ENCODE measurements at regions not wholly inside any gene's neighbourhood (a gene's known extent, or its start where the extent isn't known, plus 50 kb on each side); places are given as distances from the start of the nearest gene placed in this dataset.

- TF ChIP-seq, protein P1, sequence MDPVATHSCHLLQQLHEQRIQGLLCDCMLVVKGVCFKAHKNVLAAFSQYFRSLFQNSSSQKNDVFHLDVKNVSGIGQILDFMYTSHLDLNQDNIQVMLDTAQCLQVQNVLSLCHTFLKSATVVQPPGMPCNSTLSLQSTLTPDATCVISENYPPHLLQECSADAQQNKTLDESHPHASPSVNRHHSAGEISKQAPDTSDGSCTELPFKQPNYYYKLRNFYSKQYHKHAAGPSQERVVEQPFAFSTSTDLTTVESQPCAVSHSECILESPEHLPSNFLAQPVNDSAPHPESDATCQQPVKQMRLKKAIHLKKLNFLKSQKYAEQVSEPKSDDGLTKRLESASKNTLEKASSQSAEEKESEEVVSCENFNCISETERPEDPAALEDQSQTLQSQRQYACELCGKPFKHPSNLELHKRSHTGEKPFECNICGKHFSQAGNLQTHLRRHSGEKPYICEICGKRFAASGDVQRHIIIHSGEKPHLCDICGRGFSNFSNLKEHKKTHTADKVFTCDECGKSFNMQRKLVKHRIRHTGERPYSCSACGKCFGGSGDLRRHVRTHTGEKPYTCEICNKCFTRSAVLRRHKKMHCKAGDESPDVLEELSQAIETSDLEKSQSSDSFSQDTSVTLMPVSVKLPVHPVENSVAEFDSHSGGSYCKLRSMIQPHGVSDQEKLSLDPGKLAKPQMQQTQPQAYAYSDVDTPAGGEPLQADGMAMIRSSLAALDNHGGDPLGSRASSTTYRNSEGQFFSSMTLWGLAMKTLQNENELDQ (tag by site-specific recombination; IDR thresholded peaks at IDR 0.05; ENCODE audit: low read depth): no peak
- TF ChIP-seq, protein P2, sequence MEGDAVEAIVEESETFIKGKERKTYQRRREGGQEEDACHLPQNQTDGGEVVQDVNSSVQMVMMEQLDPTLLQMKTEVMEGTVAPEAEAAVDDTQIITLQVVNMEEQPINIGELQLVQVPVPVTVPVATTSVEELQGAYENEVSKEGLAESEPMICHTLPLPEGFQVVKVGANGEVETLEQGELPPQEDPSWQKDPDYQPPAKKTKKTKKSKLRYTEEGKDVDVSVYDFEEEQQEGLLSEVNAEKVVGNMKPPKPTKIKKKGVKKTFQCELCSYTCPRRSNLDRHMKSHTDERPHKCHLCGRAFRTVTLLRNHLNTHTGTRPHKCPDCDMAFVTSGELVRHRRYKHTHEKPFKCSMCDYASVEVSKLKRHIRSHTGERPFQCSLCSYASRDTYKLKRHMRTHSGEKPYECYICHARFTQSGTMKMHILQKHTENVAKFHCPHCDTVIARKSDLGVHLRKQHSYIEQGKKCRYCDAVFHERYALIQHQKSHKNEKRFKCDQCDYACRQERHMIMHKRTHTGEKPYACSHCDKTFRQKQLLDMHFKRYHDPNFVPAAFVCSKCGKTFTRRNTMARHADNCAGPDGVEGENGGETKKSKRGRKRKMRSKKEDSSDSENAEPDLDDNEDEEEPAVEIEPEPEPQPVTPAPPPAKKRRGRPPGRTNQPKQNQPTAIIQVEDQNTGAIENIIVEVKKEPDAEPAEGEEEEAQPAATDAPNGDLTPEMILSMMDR (tag by site-specific recombination; IDR thresholded peaks at IDR 0.05): no peak
- TF ChIP-seq ZNF785 (tag by site-specific recombination; IDR thresholded peaks at IDR 0.05) (no peak), ZNF248 (tag by site-specific recombination; IDR thresholded peaks at IDR 0.05) (no peak), ZIC2 (tag by site-specific recombination; IDR thresholded peaks at IDR 0.05) (no peak), ATF2 (tag by site-specific recombination; IDR thresholded peaks at IDR 0.05; ENCODE audit: low read depth) (no peak), ZNF175 (tag by site-specific recombination; IDR thresholded peaks at IDR 0.05) (no peak), SALL2 (tag by site-specific recombination; IDR thresholded peaks at IDR 0.05; ENCODE audit: borderline replicate concordance) (no peak), YY1 (tag by site-specific recombination; IDR thresholded peaks at IDR 0.05) (no peak), KLF8 (tag by site-specific recombination; IDR thresholded peaks at IDR 0.05) (no peak)
- TF ChIP-seq, protein P3, sequence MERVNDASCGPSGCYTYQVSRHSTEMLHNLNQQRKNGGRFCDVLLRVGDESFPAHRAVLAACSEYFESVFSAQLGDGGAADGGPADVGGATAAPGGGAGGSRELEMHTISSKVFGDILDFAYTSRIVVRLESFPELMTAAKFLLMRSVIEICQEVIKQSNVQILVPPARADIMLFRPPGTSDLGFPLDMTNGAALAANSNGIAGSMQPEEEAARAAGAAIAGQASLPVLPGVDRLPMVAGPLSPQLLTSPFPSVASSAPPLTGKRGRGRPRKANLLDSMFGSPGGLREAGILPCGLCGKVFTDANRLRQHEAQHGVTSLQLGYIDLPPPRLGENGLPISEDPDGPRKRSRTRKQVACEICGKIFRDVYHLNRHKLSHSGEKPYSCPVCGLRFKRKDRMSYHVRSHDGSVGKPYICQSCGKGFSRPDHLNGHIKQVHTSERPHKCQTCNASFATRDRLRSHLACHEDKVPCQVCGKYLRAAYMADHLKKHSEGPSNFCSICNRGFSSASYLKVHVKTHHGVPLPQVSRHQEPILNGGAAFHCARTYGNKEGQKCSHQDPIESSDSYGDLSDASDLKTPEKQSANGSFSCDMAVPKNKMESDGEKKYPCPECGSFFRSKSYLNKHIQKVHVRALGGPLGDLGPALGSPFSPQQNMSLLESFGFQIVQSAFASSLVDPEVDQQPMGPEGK (tag by site-specific recombination; IDR thresholded peaks at IDR 0.05): no peak
- TF ChIP-seq, protein P4, sequence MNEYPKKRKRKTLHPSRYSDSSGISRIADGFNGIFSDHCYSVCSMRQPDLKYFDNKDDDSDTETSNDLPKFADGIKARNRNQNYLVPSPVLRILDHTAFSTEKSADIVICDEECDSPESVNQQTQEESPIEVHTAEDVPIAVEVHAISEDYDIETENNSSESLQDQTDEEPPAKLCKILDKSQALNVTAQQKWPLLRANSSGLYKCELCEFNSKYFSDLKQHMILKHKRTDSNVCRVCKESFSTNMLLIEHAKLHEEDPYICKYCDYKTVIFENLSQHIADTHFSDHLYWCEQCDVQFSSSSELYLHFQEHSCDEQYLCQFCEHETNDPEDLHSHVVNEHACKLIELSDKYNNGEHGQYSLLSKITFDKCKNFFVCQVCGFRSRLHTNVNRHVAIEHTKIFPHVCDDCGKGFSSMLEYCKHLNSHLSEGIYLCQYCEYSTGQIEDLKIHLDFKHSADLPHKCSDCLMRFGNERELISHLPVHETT (tag by site-specific recombination; IDR thresholded peaks at IDR 0.05): no peak
Measured at GRCh38 chr15:77853008-77853328, 220.3 kb upstream of the LINGO1 start.

All from HEK293 (cell line).